ENCODE measurements at regions not wholly inside any gene's neighbourhood (a gene's known extent, or its start where the extent isn't known, plus 50 kb on each side); places are given as distances from the start of the nearest gene placed in this dataset.
A peak's percentile ranks its signal among the peaks of the same experiment; 100 is the strongest.

DNA sequence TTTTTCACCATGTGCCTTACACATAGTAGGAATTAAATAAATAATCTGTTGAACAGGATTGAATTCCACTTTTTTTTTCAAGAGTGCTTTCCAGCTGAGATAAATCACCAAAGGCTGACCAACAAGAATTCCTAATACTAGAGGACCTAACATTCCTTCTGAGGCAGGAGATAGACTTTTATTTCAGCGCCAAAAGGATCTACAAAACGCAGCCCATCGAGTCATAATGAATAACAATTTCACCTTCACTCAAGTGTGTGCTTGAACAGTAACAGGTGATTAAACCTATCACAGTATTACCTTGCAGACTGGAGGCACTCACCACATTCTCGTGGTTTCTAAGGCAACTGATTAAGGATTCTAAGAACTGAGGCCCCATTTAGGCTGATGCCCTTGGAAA, 224.3 kb upstream of the ATP2B1 start:
- WGBS, 2 donors (ENCODE audit: low coverage in 1 of 2), result 56 to 76% methylated on average over 4 of the region's 4 CpGs
- intact Hi-C loops (cut with DNase I; ENCODE audit: low total_unique reads), result no loop called here
- TF ChIP-seq EP300 (IDR thresholded peaks at IDR 0.05; ENCODE audit: low read depth) (no peak), POLR2AphosphoS5 (IDR thresholded peaks at IDR 0.05) (no peak)
- Histone ChIP-seq H3K27ac (no peak overlapping the region), H3K36me3 (no peaks in the 10 kb centered on the region), H3K4me1 (no peaks in the 10 kb centered on the region), H3K4me3 (no peak overlapping the region), H3K9me3 (no peaks in the 10 kb centered on the region), H3K27me3 (no peaks in the 10 kb centered on the region)
- no peak for DNase-seq
- in situ Hi-C loops (cut with MboI; ENCODE audit: low pct_ligation_motif_present in 1 of 4, low pct_unique_long_range_greater_than_20kb in 1 of 4, low sequenced_read_pairs in 3 of 4), result no loop called here

DNA sequence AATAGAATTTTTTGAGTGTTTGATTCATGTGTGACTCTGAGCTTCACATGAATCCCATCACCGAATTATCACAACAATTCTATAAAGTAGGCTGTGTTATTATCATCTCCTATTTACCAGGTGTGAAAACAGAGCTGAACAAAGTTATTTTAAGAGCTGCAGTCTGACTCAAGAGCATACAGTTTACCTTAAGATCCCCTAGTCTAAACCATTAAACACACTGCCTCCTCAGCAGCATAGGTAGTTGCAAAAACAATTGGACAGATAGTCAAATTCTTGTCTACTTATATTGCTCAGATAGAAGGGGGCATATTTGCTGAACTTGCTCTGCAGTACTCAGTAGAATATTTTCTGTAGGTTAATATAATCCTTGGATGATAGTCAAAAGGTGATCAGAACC, 219.8 kb upstream of the ATP2B1 start:
- Histone ChIP-seq H3K4me3 (no peak overlapping the region), H3K27me3 (no peaks in the 10 kb centered on the region), H3K4me1 (peaks cover 0 to 4% (median 0%) of the 10 kb centered on the region in 4 donors), H3K36me3 (no peaks in the 10 kb centered on the region), H3K27ac (no peak overlapping the region), H3K9me3 (no peaks in the 10 kb centered on the region)
- DNase-seq, result no peak
- whole genome bisulfite sequencing, 2 donors (ENCODE audit: low coverage in 1 of 2), result 79 to 88% methylated on average over 1 of the region's 1 CpG
- intact Hi-C loops (cut with DNase I; ENCODE audit: low total_unique reads) (no loop called here), in situ Hi-C loops (cut with MboI; ENCODE audit: low pct_ligation_motif_present in 1 of 4, low pct_unique_long_range_greater_than_20kb in 1 of 4, low sequenced_read_pairs in 3 of 4) (no loop called here)
- TF ChIP-seq EP300 (IDR thresholded peaks at IDR 0.05; ENCODE audit: low read depth) (no peak), POLR2A (IDR thresholded peaks at IDR 0.05) (no peak), POLR2AphosphoS5 (IDR thresholded peaks at IDR 0.05) (no peak)
- TF ChIP-seq, protein P1, sequence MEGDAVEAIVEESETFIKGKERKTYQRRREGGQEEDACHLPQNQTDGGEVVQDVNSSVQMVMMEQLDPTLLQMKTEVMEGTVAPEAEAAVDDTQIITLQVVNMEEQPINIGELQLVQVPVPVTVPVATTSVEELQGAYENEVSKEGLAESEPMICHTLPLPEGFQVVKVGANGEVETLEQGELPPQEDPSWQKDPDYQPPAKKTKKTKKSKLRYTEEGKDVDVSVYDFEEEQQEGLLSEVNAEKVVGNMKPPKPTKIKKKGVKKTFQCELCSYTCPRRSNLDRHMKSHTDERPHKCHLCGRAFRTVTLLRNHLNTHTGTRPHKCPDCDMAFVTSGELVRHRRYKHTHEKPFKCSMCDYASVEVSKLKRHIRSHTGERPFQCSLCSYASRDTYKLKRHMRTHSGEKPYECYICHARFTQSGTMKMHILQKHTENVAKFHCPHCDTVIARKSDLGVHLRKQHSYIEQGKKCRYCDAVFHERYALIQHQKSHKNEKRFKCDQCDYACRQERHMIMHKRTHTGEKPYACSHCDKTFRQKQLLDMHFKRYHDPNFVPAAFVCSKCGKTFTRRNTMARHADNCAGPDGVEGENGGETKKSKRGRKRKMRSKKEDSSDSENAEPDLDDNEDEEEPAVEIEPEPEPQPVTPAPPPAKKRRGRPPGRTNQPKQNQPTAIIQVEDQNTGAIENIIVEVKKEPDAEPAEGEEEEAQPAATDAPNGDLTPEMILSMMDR (IDR thresholded peaks at IDR 0.05), result no peak

DNA sequence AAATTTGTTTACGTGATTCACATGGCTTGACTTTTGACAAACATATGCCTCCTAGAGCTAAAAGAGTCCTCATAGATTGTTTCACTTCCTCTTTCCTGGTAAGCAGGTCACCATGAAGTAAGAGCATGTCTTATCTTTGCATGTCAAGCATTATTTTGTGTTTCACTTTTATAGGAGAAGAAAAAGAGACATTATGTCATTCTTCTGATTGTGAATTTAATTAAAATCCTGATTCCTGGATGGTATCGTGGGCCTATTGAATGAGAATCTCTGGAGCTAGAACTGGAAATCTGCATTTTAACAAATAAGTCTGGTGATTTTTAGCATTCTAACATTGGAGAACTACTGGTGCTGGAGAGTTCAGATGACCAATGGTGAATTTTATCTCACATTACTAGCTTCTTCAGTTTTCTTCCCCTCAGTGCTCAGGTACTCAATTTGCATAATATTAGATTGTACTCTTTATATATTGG, 218.6 kb upstream of the ATP2B1 start:
- Histone ChIP-seq H3K4me3 (no peak overlapping the region), H3K36me3 (no peaks in the 10 kb centered on the region), H3K27me3 (no peaks in the 10 kb centered on the region), H3K27ac (peak overlapping the region in 2 of 4 donors; percentile 6 to 38), H3K4me1 (peaks cover 0 to 4% (median 0%) of the 10 kb centered on the region in 4 donors), H3K9me3 (no peaks in the 10 kb centered on the region)
- intact Hi-C loops (cut with DNase I; ENCODE audit: low total_unique reads) (no loop called here), in situ Hi-C loops (cut with MboI; ENCODE audit: low pct_ligation_motif_present in 1 of 4, low pct_unique_long_range_greater_than_20kb in 1 of 4, low sequenced_read_pairs in 3 of 4) (no loop called here)
- 68 to 85% methylated on average over 2 of the region's 2 CpGs for WGBS, 2 donors (ENCODE audit: low coverage in 1 of 2)
- TF ChIP-seq POLR2AphosphoS5 (IDR thresholded peaks at IDR 0.05) (no peak), EP300 (IDR thresholded peaks at IDR 0.05; ENCODE audit: low read depth) (no peak), POLR2A (IDR thresholded peaks at IDR 0.05) (no peak)
- TF ChIP-seq, protein P1 (IDR thresholded peaks at IDR 0.05), result no peak
- no peak for DNase-seq

DNA sequence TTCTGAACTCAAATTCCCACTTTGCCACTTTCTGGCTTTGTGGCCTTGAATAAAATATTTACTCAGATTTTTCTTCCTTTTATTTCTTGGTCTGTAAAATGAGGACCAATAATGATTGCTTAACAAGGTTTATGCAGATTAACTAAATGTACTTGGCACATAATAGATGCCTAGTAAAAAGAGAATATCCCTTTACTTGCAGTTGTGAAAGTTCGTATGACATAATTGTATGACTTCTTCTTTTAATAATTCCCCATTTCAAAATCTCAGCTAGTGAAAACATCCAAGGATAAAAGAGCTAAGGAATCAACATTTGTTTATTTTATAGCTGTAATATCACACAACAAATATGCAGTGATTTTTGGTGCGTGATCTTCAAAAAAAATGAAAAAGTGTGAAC, 215.6 kb upstream of the ATP2B1 start:
- intact Hi-C loops (cut with DNase I; ENCODE audit: low total_unique reads) (no loop called here), in situ Hi-C loops (cut with MboI; ENCODE audit: low pct_ligation_motif_present in 1 of 4, low pct_unique_long_range_greater_than_20kb in 1 of 4, low sequenced_read_pairs in 3 of 4) (no loop called here)
- H3K9me3 ChIP-seq, result no peaks in the 10 kb centered on the region
- DNase-seq, result no peak
- H3K27me3 ChIP-seq, result no peaks in the 10 kb centered on the region
- no peak overlapping the region for H3K27ac ChIP-seq
- H3K4me3 ChIP-seq, result no peak overlapping the region
- H3K36me3 ChIP-seq, result no peaks in the 10 kb centered on the region
- TF ChIP-seq EP300 (IDR thresholded peaks at IDR 0.05; ENCODE audit: low read depth) (no peak), POLR2AphosphoS5 (IDR thresholded peaks at IDR 0.05) (no peak), POLR2A (IDR thresholded peaks at IDR 0.05) (no peak)
- TF ChIP-seq, protein P1 (IDR thresholded peaks at IDR 0.05), result no peak
- peaks cover 0 to 4% (median under 1%) of the 10 kb centered on the region in 4 donors for H3K4me1 ChIP-seq
- 86 to 88% methylated on average over 2 of the region's 2 CpGs for WGBS, 2 donors (ENCODE audit: low coverage in 1 of 2)

DNA sequence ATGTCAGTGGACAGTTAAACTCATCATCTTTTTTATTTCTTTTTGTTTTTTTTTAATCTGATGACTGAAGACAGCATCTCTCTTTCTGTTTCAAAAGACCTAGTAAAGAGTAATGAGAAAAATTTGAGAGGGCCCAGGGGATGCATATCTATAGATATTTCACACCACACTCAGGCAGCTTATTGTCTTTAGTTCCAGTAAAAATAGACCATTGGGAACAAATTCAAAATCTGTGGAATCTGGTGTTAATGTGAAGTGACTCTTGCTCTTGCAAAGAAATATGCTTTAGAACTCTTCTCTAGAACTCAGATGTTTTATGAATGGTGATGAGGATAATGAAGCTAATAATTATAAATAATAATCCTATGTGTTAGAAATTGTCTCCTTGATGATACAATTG, 214.5 kb upstream of the ATP2B1 start:
- H3K36me3 ChIP-seq, result no peaks in the 10 kb centered on the region
- H3K9me3 ChIP-seq, result no peaks in the 10 kb centered on the region
- in situ Hi-C loops (cut with MboI; ENCODE audit: low pct_ligation_motif_present in 1 of 4, low pct_unique_long_range_greater_than_20kb in 1 of 4, low sequenced_read_pairs in 3 of 4) (no loop called here), intact Hi-C loops (cut with DNase I; ENCODE audit: low total_unique reads) (no loop called here)
- H3K4me1 ChIP-seq, result peaks cover 0 to 12% (median 3%) of the 10 kb centered on the region in 4 donors
- no peak overlapping the region for H3K27ac ChIP-seq
- TF ChIP-seq POLR2AphosphoS5 (IDR thresholded peaks at IDR 0.05) (no peak), EP300 (IDR thresholded peaks at IDR 0.05; ENCODE audit: low read depth) (no peak), POLR2A (IDR thresholded peaks at IDR 0.05) (no peak)
- TF ChIP-seq, protein P1 (IDR thresholded peaks at IDR 0.05), result no peak
- H3K4me3 ChIP-seq, result no peak overlapping the region
- DNase-seq, result no peak
- no peaks in the 10 kb centered on the region for H3K27me3 ChIP-seq

Measured in transverse colon (tissue), 4 donors.